ENCODE measurements at regions not wholly inside any gene's neighbourhood (a gene's known extent, or its start where the extent isn't known, plus 50 kb on each side); places are given as distances from the start of the nearest gene placed in this dataset.

GRCh38 chr16:9206156-9206555 lies 114.7 kb downstream of the HAPSTR1 start:
- no peak for TF ChIP-seq CTCF (IDR thresholded peaks at IDR 0.05; ENCODE audit: insufficient read depth, low read depth, low read length)
- TF ChIP-seq EZH2 (IDR thresholded peaks at IDR 0.05; ENCODE audit: insufficient read depth, low read length) = no peak
